ENCODE measurements at regions not wholly inside any gene's neighbourhood (a gene's known extent, or its start where the extent isn't known, plus 50 kb on each side); places are given as distances from the start of the nearest gene placed in this dataset.

DNA sequence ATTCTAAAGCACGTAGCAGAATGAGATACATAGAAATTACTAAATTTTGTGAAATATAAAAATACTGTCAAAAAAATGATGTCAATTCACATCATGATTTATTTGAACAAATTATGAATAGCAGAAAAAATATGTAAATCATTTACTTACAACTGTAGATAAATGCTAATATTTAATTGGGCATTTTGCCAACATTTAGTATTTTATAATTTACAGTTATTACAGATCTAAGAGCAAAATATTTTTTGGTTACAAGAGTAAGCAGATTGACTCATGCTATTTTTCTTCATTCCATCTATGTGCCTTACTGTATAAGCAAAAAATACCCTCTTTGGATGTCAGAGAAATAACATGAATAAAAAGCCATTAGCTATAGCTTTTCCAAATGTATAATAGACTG, 282.3 kb upstream of the RGS18 start:
- no peak overlapping the region for H3K4me2 ChIP-seq (ENCODE audit: low read length)
- H3K4me3 ChIP-seq (ENCODE audit: insufficient read depth, low read depth, low read length) = no peak overlapping the region
- H3K9ac ChIP-seq (ENCODE audit: low read length) = no peak overlapping the region
- H3K9me3 Mint-ChIP-seq (ENCODE audit: unreplicated experiment) = no peaks in the 10 kb centered on the region
- H3K4me1 Mint-ChIP-seq (ENCODE audit: low read depth, unreplicated experiment) = no peaks in the 10 kb centered on the region
- FAIRE-seq (no peak), DNase-seq (ENCODE audit: low read depth) (no peak)
- no peaks in the 10 kb centered on the region for H3K4me1 ChIP-seq (ENCODE audit: insufficient read depth, low read length)
- no peak overlapping the region for H3K4me3 Mint-ChIP-seq (ENCODE audit: unreplicated experiment)
- H3K9me3 ChIP-seq (ENCODE audit: insufficient read depth, low read depth, low read length) = no peaks in the 10 kb centered on the region
- H2AFZ ChIP-seq (ENCODE audit: low read depth, low read length) = no peak overlapping the region
- H4K20me1 ChIP-seq (ENCODE audit: insufficient read depth, low read length) = no peaks in the 10 kb centered on the region
- no peaks in the 10 kb centered on the region for H3K79me2 ChIP-seq (ENCODE audit: insufficient read depth, low read length)
- no peaks in the 10 kb centered on the region for H3K27me3 Mint-ChIP-seq (ENCODE audit: low read depth, unreplicated experiment)
- TF ChIP-seq CTCF (IDR thresholded peaks at IDR 0.05; ENCODE audit: insufficient read depth, low read depth, low read length) (no peak), EZH2 (IDR thresholded peaks at IDR 0.05; ENCODE audit: insufficient read depth, low read length) (no peak)
- no peaks in the 10 kb centered on the region for H3K36me3 Mint-ChIP-seq (ENCODE audit: low read depth, unreplicated experiment)
- no peak overlapping the region for H3K27ac ChIP-seq (ENCODE audit: low read depth, low read length)
- H3K27ac Mint-ChIP-seq (ENCODE audit: unreplicated experiment) = no peak overlapping the region
- H3K36me3 ChIP-seq (ENCODE audit: insufficient read depth, low read length) = no peaks in the 10 kb centered on the region
- no peaks in the 10 kb centered on the region for H3K27me3 ChIP-seq (ENCODE audit: insufficient read depth, low read length)

DNA sequence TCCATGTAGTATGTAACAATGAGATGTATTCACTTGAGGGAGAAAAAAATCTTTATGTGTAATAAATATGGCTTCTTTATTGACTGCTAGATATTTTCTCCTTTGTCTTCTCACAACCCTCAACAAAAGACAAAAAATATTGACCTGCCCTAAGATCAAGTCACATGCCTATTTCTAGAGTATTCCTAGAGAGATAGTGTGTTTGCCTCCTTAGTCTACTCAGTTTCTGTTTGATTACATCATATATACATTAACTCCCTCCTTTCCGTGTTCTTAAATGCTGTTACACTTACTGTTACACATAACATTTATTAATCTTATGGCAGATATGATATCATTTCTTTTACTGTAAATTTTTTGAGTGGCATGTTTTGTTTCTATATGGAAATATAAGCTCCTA, 281.6 kb upstream of the RGS18 start:
- H4K20me1 ChIP-seq (ENCODE audit: insufficient read depth, low read length) = no peaks in the 10 kb centered on the region
- no peaks in the 10 kb centered on the region for H3K27me3 ChIP-seq (ENCODE audit: insufficient read depth, low read length)
- H2AFZ ChIP-seq (ENCODE audit: low read depth, low read length) = no peak overlapping the region
- Mint-ChIP-seq H3K4me1 (ENCODE audit: low read depth, unreplicated experiment) (no peaks in the 10 kb centered on the region), H3K36me3 (ENCODE audit: low read depth, unreplicated experiment) (no peaks in the 10 kb centered on the region), H3K4me3 (ENCODE audit: unreplicated experiment) (no peak overlapping the region), H3K27ac (ENCODE audit: unreplicated experiment) (no peak overlapping the region), H3K27me3 (ENCODE audit: low read depth, unreplicated experiment) (no peaks in the 10 kb centered on the region), H3K9me3 (ENCODE audit: unreplicated experiment) (no peaks in the 10 kb centered on the region)
- H3K4me1 ChIP-seq (ENCODE audit: insufficient read depth, low read length) = no peaks in the 10 kb centered on the region
- TF ChIP-seq EZH2 (IDR thresholded peaks at IDR 0.05; ENCODE audit: insufficient read depth, low read length) = no peak
- no peak for TF ChIP-seq CTCF (IDR thresholded peaks at IDR 0.05; ENCODE audit: insufficient read depth, low read depth, low read length)
- H3K79me2 ChIP-seq (ENCODE audit: insufficient read depth, low read length) = no peaks in the 10 kb centered on the region
- no peak overlapping the region for H3K9ac ChIP-seq (ENCODE audit: low read length)
- DNase-seq (ENCODE audit: low read depth) (no peak), FAIRE-seq (no peak)
- no peak overlapping the region for H3K4me3 ChIP-seq (ENCODE audit: insufficient read depth, low read depth, low read length)
- no peak overlapping the region for H3K27ac ChIP-seq (ENCODE audit: low read depth, low read length)
- no peaks in the 10 kb centered on the region for H3K36me3 ChIP-seq (ENCODE audit: insufficient read depth, low read length)
- no peaks in the 10 kb centered on the region for H3K9me3 ChIP-seq (ENCODE audit: insufficient read depth, low read depth, low read length)
- no peak overlapping the region for H3K4me2 ChIP-seq (ENCODE audit: low read length)

DNA sequence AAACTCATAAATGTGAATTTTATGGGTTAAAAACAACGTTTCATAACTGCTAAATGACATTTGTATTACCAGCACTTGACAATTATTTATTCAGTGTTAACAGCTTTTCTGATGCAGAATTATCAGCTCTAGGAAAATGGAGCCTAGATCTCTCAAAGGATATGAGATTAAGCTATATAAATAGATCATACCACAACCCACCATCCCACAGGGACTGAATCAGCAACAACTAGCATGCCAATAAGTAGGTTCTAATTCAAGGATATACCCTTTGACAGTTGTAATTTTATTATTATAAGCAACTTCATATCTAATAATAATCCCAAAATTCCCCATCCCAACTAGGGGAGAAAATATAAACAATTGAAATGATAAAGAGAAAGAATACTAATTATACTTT, 275.4 kb upstream of the RGS18 start:
- Mint-ChIP-seq H3K36me3 (ENCODE audit: low read depth, unreplicated experiment) (no peaks in the 10 kb centered on the region), H3K4me1 (ENCODE audit: low read depth, unreplicated experiment) (no peaks in the 10 kb centered on the region), H3K27me3 (ENCODE audit: low read depth, unreplicated experiment) (no peaks in the 10 kb centered on the region), H3K27ac (ENCODE audit: unreplicated experiment) (no peak overlapping the region), H3K4me3 (ENCODE audit: unreplicated experiment) (no peak overlapping the region), H3K9me3 (ENCODE audit: unreplicated experiment) (no peaks in the 10 kb centered on the region)
- no peak overlapping the region for H3K27ac ChIP-seq (ENCODE audit: low read depth, low read length)
- H4K20me1 ChIP-seq (ENCODE audit: insufficient read depth, low read length) = no peaks in the 10 kb centered on the region
- H3K27me3 ChIP-seq (ENCODE audit: insufficient read depth, low read length) = no peaks in the 10 kb centered on the region
- no peaks in the 10 kb centered on the region for H3K9me3 ChIP-seq (ENCODE audit: insufficient read depth, low read depth, low read length)
- no peak overlapping the region for H3K9ac ChIP-seq (ENCODE audit: low read length)
- no peaks in the 10 kb centered on the region for H3K4me1 ChIP-seq (ENCODE audit: insufficient read depth, low read length)
- DNase-seq (ENCODE audit: low read depth) = no peak
- TF ChIP-seq EZH2 (IDR thresholded peaks at IDR 0.05; ENCODE audit: insufficient read depth, low read length) = no peak
- TF ChIP-seq CTCF (IDR thresholded peaks at IDR 0.05; ENCODE audit: insufficient read depth, low read depth, low read length) = no peak
- no peak for FAIRE-seq
- no peak overlapping the region for H2AFZ ChIP-seq (ENCODE audit: low read depth, low read length)
- no peak overlapping the region for H3K4me3 ChIP-seq (ENCODE audit: insufficient read depth, low read depth, low read length)
- no peak overlapping the region for H3K4me2 ChIP-seq (ENCODE audit: low read length)
- H3K36me3 ChIP-seq (ENCODE audit: insufficient read depth, low read length) = no peaks in the 10 kb centered on the region
- H3K79me2 ChIP-seq (ENCODE audit: insufficient read depth, low read length) = no peaks in the 10 kb centered on the region
